GM10248 (cell line): ENCODE measurements at regions not wholly inside any gene's neighbourhood (a gene's known extent, or its start where the extent isn't known, plus 50 kb on each side); places are given as distances from the start of the nearest gene placed in this dataset.

Experiments
- CTCF ChIA-PET: fragments of 300-600 bp; sonication (Branson Sonifier 250); formaldehyde crosslinking; extraction: SDS; loops from one replicate; lab custom pipeline; 2021; ENCODE audit warnings: antibody characterized with exemption; lab: Yijun Ruan, JAX
- POLR2A ChIA-PET: fragments of 350-650 bp; sonication (Branson Sonifier 250); formaldehyde crosslinking; extraction: SDS; loops from one replicate; lab custom pipeline; 2020; ENCODE audit warnings: antibody characterized with exemption; lab: Yijun Ruan, JAX
- DNase-seq: peaks from one replicate; pipeline ENCODE4 v3.0.0; 2012; ENCODE audit errors: extremely low spot score
- CTCF ChIP-seq: IDR thresholded peaks from 2 replicates; pipeline ENCODE4 v1.5.1; 2012; ENCODE audit warnings: mild to moderate bottlenecking, low read depth; ENCODE audit errors: extremely low read depth, missing control alignments, control extremely low read depth

DNA sequence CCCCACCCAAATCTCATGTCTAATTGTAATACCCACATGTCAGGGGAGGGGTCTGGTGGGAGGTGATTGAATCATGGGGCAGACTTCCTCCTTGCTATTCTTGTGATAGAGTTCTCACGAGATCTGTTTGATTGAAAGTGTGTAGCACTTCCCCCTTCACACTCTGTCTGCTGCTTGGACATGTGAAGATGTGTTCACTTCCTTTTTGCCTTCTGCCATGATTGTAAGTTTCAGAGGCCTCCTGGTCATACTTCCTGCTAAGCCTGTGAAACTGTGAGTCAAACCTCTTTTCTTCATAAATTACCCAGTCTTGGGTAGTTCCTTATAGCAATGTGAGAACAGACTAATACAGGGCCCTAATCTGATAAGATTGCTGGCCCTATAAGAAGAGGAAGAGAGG is 1514.8 kb downstream of the RPA4 start:
- TF ChIP-seq CTCF: no peak
- ChIA-PET POLR2A (no interaction called here), CTCF (no interaction called here)
- no peak for DNase-seq

GRCh38 chrX:98405376-98405775 is 1521.7 kb downstream of the RPA4 start:
- TF ChIP-seq CTCF: no peak
- DNase-seq: no peak
- CTCF ChIA-PET: no interaction called here
- POLR2A ChIA-PET: no interaction called here

DNA sequence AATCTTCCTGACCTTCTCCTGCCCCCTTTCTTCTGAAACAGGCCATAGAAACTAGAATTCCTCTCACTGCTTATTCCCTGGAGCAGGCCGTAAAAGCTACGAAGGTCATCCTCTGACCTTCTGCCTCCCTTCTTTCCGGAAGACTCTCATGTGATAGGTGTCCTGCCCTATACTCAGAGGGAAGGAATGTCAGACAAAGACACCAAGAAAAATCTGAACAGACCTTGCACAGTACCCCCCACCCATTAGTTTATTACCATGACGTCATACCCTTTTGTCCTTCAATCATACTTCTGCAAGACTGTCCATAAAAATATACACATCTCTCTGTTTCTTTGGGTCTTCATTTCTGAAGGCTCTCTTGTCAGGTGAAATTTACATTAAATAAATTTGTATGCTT is 1523.9 kb downstream of the RPA4 start:
- DNase-seq: no peak
- TF ChIP-seq CTCF: no peak
- ChIA-PET CTCF (no interaction called here), POLR2A (no interaction called here)

- DNase-seq: no peak
- ChIA-PET POLR2A (no interaction called here), CTCF (no interaction called here)
- no peak for TF ChIP-seq CTCF
Measured at GRCh38 chrX:98409867-98410266, 1526.2 kb downstream of the RPA4 start.

DNA sequence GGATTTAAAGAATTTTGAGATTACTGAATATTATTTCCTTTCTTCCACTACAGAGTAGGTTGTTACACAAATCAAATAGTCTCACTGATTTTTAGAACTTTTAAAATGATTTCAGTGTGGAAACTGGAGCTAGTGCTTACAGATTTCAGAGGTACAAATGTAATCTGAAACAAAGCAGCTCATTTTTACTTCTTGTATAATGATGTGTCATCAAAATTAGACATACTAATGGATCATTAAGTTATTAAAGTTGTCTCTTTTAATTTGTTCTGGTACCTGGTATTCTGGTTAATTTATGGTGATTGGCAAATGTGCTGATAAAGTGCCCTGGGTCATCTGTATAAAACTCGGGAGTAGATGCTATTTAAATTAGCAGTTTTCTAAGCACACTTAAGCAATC is 1528.3 kb downstream of the RPA4 start:
- ChIA-PET CTCF (no interaction called here), POLR2A (no interaction called here)
- TF ChIP-seq CTCF: no peak
- DNase-seq: no peak

GRCh38 chrX:98422536-98422935 is 1538.8 kb downstream of the RPA4 start:
- ChIA-PET POLR2A (no interaction called here), CTCF (no interaction called here)
- DNase-seq: no peak
- TF ChIP-seq CTCF: no peak

- no peak for DNase-seq
- CTCF ChIA-PET: interaction anchor here (0.8 kb wide), 1 partner anchor 11 kb away, joined by 3 read pairs; no protein-coding TSS in a partner anchor
- POLR2A ChIA-PET: no interaction called here
- no peak for TF ChIP-seq CTCF
Measured at GRCh38 chrX:98432413-98432812, 1548.7 kb downstream of the RPA4 start.
